ENCODE measurements at regions not wholly inside any gene's neighbourhood (a gene's known extent, or its start where the extent isn't known, plus 50 kb on each side); places are given as distances from the start of the nearest gene placed in this dataset.

DNA sequence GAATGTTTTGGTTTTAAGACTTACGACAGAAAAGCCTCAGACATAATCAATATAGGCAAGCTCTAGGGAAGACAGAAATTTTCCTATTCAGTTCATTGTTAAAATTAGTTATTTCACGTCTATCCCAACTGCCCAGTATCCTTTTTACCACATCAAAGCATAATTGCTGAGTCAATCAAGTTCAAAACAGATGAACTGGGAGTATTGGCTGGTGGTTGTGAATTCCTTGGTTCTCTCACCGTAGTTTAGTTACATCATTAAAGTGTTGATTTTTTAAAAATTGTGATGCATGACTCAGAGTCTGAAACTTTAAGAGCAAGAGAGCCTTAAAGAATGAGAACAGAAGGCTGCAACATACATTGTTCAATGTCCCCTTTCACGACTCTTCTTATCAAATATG is 143.3 kb upstream of the FREM2 start:
- Histone ChIP-seq H3K9ac (ENCODE audit: low read length) (no peak overlapping the region), H2AFZ (ENCODE audit: low read depth, low read length, severe bottlenecking) (no peak overlapping the region), H4K20me1 (ENCODE audit: low read depth, low read length) (no peaks in the 10 kb centered on the region)

DNA sequence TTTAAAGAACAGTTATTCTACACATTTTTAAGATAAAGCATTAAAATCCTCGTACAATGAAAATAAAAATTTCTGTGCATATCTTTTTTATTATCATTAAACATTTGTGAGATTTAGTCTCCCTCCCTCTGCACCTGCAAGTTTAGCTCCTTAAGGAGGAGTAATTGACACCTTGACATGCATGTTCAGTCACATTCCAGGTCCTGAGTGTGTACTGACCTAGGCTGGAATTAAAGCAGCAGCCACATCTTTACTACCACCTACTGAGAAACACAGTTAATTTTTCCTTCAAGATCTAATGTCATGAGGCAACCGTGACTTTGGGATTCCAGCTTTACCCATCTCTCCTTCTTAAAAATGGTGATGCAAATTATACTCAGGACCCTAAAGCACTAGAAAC is 123.1 kb upstream of the FREM2 start:
- no peaks in the 10 kb centered on the region for H3K9me3 ChIP-seq (ENCODE audit: insufficient read depth, low read length)
- no peaks in the 10 kb centered on the region for H4K20me1 ChIP-seq (ENCODE audit: low read depth, low read length)
- H3K9me2 ChIP-seq (replicated peaks; ENCODE audit: insufficient read depth, low read length), result no peaks in the 10 kb centered on the region; the same call in 1 of the 2 replicates
- H2AFZ ChIP-seq (ENCODE audit: low read depth, low read length, severe bottlenecking), result no peak overlapping the region
- no peaks in the 10 kb centered on the region for H3F3A ChIP-seq (ENCODE audit: insufficient read depth)
- H3K36me3 ChIP-seq (ENCODE audit: low read length), result no peaks in the 10 kb centered on the region
- H3K4me2 ChIP-seq (ENCODE audit: low read depth, low read length, poor library complexity, severe bottlenecking), result no peak overlapping the region
- no peak for TF ChIP-seq EZH2phosphoT487 (conservative IDR thresholded peaks at IDR 0.05; ENCODE audit: low read length)
- TF ChIP-seq, protein P1, sequence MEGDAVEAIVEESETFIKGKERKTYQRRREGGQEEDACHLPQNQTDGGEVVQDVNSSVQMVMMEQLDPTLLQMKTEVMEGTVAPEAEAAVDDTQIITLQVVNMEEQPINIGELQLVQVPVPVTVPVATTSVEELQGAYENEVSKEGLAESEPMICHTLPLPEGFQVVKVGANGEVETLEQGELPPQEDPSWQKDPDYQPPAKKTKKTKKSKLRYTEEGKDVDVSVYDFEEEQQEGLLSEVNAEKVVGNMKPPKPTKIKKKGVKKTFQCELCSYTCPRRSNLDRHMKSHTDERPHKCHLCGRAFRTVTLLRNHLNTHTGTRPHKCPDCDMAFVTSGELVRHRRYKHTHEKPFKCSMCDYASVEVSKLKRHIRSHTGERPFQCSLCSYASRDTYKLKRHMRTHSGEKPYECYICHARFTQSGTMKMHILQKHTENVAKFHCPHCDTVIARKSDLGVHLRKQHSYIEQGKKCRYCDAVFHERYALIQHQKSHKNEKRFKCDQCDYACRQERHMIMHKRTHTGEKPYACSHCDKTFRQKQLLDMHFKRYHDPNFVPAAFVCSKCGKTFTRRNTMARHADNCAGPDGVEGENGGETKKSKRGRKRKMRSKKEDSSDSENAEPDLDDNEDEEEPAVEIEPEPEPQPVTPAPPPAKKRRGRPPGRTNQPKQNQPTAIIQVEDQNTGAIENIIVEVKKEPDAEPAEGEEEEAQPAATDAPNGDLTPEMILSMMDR (IDR thresholded peaks at IDR 0.05; ENCODE audit: insufficient read depth, low read length, poor library complexity, severe bottlenecking), result no peak
- no peaks in the 10 kb centered on the region for H3K79me2 ChIP-seq (ENCODE audit: insufficient read depth, low read length)
- no peaks in the 10 kb centered on the region for H3K27me3 ChIP-seq (ENCODE audit: low read length)
- H3K27ac ChIP-seq (ENCODE audit: low read depth, low read length), result no peak overlapping the region
- no peak overlapping the region for H3K4me3 ChIP-seq (ENCODE audit: insufficient read depth, low read length, poor library complexity, severe bottlenecking)
- no peak overlapping the region for H3K9ac ChIP-seq (ENCODE audit: low read length)

More for the DNA sequence above, 143.3 kb upstream of the FREM2 start:
- H3F3A ChIP-seq (ENCODE audit: insufficient read depth), result no peaks in the 10 kb centered on the region
- H3K79me2 ChIP-seq (ENCODE audit: insufficient read depth, low read length), result no peaks in the 10 kb centered on the region
- no peak overlapping the region for H3K27ac ChIP-seq (ENCODE audit: low read depth, low read length)
- no peaks in the 10 kb centered on the region for H3K9me2 ChIP-seq (replicated peaks; ENCODE audit: insufficient read depth, low read length)
- H3K4me3 ChIP-seq (ENCODE audit: insufficient read depth, low read length, poor library complexity, severe bottlenecking), result no peak overlapping the region
- H3K27me3 ChIP-seq (ENCODE audit: low read length), result no peaks in the 10 kb centered on the region
- H3K4me2 ChIP-seq (ENCODE audit: low read depth, low read length, poor library complexity, severe bottlenecking), result no peak overlapping the region
- H3K9me3 ChIP-seq (ENCODE audit: insufficient read depth, low read length), result no peaks in the 10 kb centered on the region
- TF ChIP-seq, protein P1 (IDR thresholded peaks at IDR 0.05; ENCODE audit: insufficient read depth, low read length, poor library complexity, severe bottlenecking), result no peak
- no peak for TF ChIP-seq EZH2phosphoT487 (conservative IDR thresholded peaks at IDR 0.05; ENCODE audit: low read length)
- H3K36me3 ChIP-seq (ENCODE audit: low read length), result no peaks in the 10 kb centered on the region

DNA sequence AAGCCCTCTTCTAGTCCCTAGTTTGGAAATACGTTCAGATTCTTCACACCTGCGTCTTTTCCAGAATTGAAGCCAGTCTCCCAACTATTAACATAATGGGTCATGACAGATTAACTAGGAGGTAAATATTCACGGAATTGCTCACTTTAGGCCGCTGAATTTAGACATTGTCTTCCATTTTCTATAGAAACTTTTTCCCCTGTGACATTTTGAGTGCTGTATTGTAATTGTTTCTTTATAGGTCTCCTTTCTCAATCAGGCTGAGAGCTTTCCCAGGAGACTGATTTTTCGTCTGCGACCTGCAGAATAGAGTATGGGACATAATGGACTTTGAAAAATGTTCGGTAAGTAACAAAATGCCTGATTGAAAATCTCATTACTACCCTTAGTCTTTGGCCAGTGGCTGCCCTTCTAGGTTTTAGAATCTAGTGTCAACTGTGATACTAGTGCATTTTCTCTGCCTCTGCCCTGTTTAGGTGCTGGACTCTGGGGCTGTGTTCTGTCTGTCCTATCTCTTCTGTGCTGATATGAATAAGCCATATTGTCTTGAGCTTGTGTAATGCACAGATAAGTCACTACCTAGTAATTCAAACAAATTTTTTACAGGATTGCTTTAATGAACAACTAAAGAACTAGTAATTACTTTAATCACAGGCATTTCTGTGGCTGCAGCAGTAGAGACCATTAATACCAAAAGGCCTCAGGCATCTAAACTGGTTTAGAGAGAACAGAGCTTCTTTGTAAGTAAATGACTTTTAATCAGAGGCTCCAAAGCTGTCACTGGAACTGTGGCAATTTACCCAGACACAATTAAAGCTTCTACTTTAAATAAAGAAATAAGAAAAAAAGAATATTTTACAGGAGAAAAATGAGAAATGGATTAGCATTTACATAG is 122.4 kb upstream of the FREM2 start:
- H3K4me2 ChIP-seq (ENCODE audit: low read depth, low read length, poor library complexity, severe bottlenecking), result no peak overlapping the region
- no peak overlapping the region for H3K4me3 ChIP-seq (ENCODE audit: insufficient read depth, low read length, poor library complexity, severe bottlenecking)
- no peaks in the 10 kb centered on the region for H3K79me2 ChIP-seq (ENCODE audit: insufficient read depth, low read length)
- no peaks in the 10 kb centered on the region for H3K27me3 ChIP-seq (ENCODE audit: low read length)
- H3K9me3 ChIP-seq (ENCODE audit: insufficient read depth, low read length), result no peaks in the 10 kb centered on the region
- no peaks in the 10 kb centered on the region for H3F3A ChIP-seq (ENCODE audit: insufficient read depth)
- no peaks in the 10 kb centered on the region for H3K9me2 ChIP-seq (replicated peaks; ENCODE audit: insufficient read depth, low read length)
- TF ChIP-seq EZH2phosphoT487 (conservative IDR thresholded peaks at IDR 0.05; ENCODE audit: low read length), result no peak
- TF ChIP-seq, protein P1 (IDR thresholded peaks at IDR 0.05; ENCODE audit: insufficient read depth, low read length, poor library complexity, severe bottlenecking), result no peak
- no peak overlapping the region for H3K27ac ChIP-seq (ENCODE audit: low read depth, low read length)
- H4K20me1 ChIP-seq (ENCODE audit: low read depth, low read length), result no peaks in the 10 kb centered on the region
- no peak overlapping the region for H3K9ac ChIP-seq (ENCODE audit: low read length)
- no peaks in the 10 kb centered on the region for H3K36me3 ChIP-seq (ENCODE audit: low read length)
- H2AFZ ChIP-seq (ENCODE audit: low read depth, low read length, severe bottlenecking), result no peak overlapping the region

All from SU-DHL-6 (cell line).